ENCODE measurements at regions not wholly inside any gene's neighbourhood (a gene's known extent, or its start where the extent isn't known, plus 50 kb on each side); places are given as distances from the start of the nearest gene placed in this dataset.

DNA sequence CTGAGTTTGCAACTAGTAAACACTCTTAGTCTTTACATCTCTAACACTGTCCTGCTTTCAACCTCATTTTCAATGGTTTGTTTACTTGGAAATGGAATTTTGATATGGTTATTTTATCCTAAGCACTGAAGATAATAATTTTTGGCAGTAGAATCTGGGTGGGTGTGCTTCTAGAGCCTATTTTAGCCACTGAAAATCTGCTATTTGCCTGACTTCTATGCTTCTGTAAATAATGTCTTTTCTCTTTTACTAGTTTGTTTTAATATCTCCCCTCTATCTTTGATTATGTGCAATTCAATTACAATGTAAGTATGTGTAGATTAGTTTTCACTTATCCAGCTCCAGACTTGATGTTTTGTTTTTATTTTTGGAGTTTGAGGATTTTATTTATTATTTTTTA, 197.5 kb downstream of the TUSC1 start:
- TF ChIP-seq, protein P1, sequence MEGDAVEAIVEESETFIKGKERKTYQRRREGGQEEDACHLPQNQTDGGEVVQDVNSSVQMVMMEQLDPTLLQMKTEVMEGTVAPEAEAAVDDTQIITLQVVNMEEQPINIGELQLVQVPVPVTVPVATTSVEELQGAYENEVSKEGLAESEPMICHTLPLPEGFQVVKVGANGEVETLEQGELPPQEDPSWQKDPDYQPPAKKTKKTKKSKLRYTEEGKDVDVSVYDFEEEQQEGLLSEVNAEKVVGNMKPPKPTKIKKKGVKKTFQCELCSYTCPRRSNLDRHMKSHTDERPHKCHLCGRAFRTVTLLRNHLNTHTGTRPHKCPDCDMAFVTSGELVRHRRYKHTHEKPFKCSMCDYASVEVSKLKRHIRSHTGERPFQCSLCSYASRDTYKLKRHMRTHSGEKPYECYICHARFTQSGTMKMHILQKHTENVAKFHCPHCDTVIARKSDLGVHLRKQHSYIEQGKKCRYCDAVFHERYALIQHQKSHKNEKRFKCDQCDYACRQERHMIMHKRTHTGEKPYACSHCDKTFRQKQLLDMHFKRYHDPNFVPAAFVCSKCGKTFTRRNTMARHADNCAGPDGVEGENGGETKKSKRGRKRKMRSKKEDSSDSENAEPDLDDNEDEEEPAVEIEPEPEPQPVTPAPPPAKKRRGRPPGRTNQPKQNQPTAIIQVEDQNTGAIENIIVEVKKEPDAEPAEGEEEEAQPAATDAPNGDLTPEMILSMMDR (conservative IDR thresholded peaks at IDR 0.05; ENCODE audit: low read depth, low read length), result no peak
- TF ChIP-seq EZH2 (IDR thresholded peaks at IDR 0.05; ENCODE audit: borderline replicate concordance, low read depth, low read length, poor library complexity, severe bottlenecking), result no peak

Measured in A673 (cell line).